HG03139 (cell line): ENCODE measurements at regions not wholly inside any gene's neighbourhood (a gene's known extent, or its start where the extent isn't known, plus 50 kb on each side); places are given as distances from the start of the nearest gene placed in this dataset.

Source experiments
- ATAC-seq: cut with Tn5 transposase; IDR thresholded peaks from one replicate; pipeline ENCODE4 v1.9.1; 2021; ENCODE audit not compliant: unreplicated experiment

DNA sequence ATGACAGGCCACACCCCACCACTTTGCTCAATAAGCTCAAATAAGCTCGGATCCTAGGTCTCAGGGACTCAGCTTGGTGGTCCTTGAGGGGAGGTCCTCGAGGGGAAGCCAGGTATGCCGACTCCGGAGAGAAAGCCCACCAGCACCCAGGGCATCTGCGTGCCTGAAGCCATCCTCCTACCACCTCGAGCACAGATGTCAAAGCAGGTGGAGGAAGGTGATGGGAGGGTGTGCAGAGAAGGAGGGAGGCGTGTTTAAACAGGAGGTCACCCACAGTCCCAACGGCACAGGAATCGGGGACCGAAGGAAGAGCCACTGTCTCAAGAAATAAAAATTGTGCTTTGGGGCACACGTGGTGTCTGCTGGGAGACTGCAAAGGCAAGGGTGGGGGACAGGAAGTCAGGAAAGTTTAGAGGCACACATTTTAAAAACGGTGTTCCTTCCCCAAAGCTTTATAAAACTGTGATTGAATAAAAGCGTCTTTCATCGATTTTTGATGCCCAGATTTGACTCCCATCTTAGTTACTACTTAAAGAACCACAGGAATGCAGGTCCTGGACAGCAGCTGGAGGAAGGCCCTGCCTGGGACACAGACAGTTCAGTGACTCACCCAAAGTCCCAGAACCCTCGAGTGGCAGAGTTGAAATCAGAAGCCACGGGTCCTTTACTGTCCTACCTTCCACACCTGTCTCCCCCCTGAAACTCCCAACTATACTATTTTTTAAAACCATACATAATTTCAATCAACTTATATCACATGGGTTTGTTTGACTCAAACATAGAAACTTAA, 221.0 kb upstream of the PDE10A start:
- ATAC-seq: no peak

DNA sequence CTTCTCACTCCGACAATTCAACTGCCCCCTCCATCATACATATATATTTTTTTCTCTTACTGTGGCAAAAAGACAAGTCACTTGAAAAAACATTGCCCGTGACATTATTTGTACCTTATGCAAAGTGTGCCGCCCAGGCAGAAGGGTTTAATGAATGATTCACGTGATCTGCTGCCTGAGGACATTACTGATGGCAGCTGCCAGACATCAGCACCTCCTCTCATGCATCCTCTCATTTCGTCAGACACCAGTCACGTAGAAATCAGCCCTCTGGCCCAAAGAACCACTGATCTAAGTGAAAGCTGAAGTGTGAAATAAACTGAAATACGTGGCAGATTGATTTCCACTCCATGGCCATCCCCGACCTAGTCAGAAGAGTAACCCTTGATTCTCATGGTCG, 218.8 kb upstream of the PDE10A start:
- ATAC-seq: no peak

DNA sequence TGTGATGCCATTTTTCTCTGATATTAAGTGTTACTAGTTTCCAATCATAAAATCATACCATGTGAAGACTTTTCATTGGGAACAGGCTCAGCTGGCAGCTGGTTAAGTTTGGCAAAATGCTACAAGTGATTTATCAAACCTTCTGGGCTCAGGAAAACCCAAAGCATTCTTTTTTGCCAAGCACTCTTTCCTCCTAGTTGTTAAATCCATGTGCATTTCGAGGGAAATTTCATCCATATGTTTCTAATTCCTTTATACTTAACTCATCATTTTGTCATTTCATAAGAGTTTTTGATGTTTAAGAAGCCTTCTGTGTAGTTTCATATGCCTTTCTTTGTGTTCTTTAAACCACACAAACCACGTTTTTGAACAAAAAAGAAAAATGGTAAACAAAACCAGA, 217.6 kb upstream of the PDE10A start:
- no peak for ATAC-seq

DNA sequence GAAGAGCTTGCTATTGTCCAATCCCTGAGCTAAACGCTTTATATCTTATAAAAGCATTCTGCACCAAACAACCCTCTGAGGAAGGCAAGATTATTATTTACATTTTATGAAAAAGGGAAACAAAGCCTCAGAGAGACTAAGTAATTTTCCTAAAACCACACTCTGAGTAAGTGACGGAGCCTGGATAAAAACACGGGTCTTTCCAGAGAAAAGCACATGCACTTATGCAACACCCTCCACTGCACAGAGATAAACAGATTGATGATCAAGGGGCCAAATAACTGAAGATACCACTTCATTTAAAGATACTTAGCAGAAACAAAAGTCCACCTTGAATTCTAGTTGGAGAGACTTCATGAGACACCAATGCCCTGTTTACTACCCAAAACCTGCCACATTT, 214.7 kb upstream of the PDE10A start:
- no peak for ATAC-seq

DNA sequence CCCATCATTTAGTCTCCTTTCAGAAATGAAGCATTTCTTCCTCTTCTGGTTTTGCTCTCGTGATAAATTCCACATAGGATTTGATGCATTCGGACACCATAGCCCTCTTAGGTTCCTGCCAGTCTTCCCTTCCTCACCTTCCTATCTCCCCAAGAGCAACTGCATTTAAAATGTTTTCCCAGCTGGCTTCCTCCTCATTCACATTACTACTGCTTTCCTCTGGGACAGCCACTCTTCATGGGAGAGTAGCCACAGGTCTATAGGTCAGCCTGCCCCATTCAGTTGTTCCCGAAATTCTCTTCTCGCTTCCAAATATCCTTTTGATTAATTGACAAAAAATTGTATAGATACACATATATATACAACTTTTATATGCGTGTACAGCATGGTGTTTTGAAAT, 214.2 kb upstream of the PDE10A start:
- no peak for ATAC-seq

DNA sequence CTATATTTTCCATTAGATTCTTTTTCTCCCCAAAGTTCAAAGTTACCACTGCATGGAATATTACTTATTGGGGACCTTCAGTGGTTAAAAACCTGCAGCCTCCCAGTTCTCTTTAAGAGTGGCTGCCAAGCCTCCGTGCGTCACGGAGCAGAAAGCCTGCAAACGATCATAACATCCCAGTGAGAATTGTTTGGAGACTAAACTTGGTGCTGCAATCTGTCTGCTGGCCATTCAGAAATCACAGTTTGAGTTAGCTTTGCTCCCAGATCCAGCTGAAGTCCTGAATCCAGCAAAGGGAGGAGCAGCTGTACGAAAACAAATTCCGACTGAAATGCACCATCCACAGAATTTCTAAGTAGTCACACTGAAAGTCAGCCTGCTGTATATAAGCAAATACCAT, 213.5 kb upstream of the PDE10A start:
- no peak for ATAC-seq

DNA sequence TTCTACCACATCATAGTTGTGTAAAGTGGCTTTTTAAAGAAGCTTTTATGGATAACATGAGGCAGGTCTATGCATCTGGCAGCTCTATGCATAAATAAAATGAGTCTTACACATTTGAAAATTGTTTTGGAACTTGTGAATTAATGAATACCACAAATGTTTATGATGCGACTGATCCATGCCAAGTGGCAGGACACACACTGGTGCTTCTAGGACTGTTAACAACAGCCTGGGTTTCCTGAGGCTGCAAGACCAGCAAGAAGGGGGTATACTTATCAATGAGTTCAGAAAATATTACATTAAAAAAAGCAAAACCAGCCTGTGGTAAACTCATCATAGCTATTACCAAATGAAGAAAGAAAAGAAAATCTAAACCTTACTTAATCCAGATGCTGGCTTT, 212.9 kb upstream of the PDE10A start:
- no peak for ATAC-seq

DNA sequence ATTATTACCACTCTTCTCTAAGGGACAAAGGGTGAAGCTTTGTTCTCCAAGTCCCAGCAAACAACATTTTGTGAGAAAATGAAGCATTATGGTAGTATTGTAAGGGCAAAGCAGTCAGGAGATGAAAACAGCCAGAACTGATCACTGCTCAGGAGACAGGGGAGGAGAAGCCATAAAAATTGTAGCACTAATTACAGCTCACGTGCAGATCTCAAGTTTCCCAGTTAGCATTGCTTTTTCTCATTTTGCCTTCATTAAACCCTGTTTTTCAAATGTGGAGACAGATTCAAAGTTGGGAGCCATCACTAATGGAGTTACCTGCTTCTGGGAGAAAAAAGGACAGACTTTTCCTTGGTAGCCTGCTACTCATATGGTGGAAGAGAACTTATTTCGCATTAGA, 210.9 kb upstream of the PDE10A start:
- no peak for ATAC-seq

DNA sequence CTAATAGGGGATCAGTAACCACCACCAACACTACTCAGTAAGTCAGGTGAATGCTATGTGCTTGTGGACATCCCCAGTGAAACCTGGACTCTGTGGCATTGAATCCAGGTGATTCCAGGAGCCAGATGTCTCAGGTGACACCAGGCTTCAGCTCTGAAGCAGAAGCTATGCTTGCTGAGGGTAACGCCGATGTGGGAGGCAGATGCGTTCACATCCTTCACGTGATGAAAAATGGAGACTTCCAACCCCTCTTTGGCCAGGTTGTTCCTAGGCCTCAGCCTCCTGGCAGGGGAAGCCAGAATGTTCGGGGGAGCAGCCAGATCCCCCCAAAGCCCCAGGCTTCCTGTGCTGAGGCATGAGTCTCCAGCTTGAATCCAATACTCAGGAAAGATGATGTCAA, 209.8 kb upstream of the PDE10A start:
- ATAC-seq: no peak

DNA sequence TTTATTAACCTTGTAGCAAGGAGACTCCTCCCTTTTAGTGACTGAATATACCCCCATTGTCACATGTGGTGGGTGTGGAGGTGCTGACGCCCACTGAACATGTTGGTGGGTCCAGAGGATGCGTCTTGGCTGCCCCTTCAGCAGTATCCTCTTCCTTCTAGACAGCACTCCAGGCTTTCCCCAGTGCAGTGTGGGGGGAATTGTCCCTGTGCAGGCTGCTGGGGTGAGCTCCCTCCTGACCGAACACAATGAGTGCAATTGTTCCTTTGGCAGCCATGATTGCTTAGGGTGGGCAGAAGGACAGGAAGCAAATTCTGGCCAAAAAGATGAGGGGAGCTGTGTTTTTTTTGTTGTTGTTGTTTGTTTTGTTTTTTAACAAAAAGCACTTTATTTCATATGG, 209.3 kb upstream of the PDE10A start:
- ATAC-seq: no peak

DNA sequence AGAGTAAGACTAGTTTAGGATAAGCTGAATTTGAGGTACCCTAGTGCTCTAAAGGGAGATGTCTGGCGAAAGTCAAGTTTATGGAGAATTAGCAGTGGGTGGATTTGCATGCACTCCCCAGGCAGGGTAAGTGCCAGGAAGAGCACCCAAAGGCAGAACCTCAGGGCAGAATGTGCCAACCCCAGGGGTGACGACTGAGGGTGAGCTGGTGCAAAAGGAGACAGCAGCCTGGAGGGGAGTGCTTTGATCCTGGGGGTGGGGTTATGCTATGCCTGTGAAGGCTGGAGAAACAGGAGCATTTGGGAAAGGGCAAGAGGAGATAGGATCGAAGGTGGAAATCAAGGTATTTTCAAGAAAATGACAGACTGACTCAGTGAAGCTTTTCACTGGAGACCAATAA, 208.5 kb upstream of the PDE10A start:
- no peak for ATAC-seq

DNA sequence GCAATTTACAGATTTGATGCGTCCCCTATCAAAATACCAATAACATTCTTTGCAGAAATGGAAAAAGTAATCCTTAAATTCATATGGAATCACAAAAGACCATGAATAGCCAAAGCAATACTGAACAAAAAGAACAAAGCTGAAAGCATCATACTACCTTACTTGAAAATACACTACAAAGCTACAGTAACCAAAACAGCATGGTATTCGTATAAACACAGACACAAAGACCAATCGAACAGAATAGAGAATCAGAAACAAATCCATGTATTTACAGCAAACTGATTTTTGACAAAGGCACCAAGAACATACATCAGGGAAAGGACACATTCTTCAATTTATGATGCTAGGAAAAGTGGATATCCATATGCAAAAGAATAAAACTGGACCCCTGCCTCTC, 206.5 kb upstream of the PDE10A start:
- no peak for ATAC-seq

DNA sequence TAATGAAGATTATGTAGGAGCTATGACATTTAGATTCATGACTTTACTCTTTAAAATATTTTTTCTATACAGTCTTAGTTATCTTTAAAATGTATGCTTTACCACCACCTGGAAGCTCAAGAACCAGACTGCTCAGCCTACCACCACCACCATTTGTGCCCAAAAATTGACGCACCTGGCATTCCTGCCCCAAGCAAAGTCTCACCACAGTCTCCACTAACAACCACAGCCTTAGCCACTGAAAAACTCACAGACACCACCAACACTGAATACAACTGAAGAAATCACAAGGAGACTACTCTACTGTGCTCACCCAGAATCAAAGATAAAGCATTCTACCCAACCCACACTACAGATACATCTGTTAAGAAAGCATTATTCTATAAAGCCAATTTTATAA, 201.9 kb upstream of the PDE10A start:
- no peak for ATAC-seq

DNA sequence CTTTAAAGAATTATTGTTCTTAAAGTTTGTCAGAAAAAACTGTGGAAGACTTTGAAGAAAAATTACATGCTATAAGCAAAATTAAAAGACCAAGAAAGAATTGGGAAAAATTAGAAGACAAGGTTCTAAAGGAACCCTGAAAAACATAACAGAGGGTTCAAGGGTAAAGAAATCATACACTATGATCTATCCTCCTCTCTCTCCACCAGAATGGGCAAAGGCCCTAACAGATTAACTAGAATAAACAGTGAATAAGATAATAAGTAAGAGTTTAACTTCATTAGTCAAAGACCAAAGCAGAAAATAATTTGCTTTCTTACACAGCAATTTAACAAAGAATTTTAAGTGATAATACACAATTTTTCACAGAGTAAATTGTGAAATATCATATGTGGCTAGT, 201.2 kb upstream of the PDE10A start:
- no peak for ATAC-seq

DNA sequence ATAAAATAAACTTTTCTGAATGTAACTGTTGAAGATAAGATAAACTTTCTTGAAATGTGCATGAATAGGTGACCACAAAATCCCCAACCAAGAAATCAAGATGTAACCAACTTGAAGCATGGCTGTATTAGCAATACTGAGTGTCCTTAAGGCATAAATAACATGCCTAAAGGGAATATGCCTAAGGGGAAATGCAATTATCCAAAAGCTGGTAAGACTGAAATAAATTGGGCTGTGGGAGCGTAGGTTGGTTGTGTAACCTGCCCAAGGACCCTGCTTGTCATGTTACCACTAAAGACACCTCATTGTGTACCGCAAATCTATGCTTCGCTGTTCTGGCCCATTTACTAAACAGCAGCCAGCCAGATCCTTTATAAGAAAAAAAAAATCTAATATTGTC, 200.8 kb upstream of the PDE10A start:
- no peak for ATAC-seq

DNA sequence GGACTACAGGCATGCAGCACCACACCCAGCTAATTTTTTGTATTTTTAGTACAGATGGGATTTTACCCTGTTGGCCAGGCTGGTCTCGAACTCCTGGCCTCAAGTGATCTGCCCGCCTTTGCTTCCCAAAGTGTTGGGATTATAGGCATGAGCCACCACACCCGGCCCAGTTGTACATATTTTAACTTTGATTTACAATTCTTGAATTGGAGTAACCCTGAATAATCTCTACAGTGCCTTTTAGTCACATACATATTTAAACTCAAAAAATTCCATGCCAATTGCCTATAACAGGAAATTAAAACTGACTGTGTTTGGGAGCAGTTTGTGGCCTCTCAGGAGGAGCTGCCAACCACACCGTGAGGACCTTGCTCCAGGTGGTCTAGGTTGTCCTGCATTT, 199.8 kb upstream of the PDE10A start:
- ATAC-seq: no peak

DNA sequence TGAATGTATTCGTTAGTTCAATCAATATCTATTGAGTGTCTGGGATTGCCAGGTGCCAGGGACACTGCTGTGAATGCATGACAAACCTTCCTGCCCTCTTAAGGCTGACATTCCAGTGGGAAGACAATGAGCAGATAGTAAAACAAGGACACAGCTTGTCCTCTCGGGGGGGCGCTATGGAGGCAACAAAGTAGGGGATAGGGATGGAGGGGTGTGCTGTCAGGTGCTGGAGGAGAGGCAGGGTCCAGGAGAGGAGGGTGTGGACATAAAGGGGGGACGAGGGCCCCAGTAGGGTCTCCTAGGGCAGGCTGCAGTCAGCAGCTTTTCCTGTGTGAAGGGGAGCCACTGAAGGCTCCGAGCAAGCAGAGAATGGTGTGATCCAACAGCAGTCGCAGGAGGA, 198.2 kb upstream of the PDE10A start:
- no peak for ATAC-seq

DNA sequence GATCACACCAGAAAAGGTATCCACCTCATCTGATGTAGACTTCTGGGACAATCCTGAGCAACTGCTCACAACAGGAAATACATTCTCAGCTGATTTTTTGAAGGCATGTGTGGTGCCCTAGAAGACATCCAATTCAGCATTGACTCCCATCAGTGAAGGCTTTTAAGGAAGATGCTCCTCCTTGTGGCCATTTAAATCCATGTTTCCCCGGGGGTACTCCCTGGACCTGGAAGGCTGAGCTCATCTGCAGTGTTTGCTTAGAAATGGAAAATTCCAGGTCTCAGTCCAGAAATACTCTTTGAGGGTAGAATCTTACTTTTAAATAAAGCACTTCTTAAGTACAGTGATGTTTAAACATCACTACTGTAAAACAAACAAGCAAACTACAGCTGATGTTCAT, 195.5 kb upstream of the PDE10A start:
- ATAC-seq: no peak

DNA sequence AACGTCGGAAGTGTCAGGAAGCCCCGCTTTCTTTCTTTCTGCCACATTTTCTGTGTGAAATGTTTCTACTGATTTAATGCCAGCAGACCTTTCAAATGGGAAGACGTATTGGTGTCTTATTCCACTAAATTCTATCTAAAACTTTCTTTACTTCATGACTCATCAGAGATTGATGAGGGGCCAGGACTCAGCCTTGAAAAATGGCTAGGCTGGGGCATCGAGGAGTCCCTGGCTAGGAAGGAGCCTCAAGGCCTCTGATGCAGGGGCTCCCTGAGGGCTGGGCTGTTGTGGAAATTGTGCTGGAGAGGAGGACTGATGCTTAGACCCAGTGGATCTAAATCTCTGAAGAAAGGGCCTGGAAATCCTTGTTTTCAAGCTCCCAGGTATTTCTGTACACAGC, 192.8 kb upstream of the PDE10A start:
- no peak for ATAC-seq

DNA sequence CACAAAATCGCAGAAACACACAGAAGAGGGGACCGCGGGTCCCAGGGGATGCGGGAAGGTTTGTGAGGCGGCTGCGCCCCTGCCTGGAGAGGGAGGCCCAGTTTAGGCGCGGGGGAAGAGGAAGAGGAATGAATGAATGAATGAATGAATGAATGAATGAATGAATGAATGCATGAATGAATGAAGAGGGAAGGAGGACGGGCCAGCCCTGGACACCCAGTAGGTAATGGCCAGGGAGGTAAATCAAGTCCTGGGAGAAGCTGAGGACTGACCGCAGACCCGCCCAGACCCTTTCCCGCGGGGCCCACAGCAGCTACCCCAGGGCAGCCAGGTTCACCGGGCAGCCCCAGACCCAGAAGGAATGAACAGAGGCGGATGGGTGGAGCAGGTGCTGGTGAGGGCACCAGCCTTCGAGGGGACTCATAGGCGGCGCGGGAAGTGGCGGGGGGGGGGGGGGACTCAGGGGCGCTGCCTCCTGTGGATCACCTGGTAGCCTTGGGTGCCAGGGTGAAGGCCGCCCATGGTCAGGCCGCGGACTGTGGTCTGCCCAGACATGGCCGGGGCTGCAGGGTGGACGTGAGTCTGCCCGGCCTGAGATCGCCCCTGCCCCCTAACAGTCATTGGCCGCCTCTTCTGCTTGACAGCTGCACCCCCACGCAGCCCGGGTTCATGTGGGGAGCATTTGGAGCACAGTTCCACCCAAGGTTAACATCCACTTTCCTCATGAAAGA, 192.0 kb upstream of the PDE10A start:
- ATAC-seq: no peak

DNA sequence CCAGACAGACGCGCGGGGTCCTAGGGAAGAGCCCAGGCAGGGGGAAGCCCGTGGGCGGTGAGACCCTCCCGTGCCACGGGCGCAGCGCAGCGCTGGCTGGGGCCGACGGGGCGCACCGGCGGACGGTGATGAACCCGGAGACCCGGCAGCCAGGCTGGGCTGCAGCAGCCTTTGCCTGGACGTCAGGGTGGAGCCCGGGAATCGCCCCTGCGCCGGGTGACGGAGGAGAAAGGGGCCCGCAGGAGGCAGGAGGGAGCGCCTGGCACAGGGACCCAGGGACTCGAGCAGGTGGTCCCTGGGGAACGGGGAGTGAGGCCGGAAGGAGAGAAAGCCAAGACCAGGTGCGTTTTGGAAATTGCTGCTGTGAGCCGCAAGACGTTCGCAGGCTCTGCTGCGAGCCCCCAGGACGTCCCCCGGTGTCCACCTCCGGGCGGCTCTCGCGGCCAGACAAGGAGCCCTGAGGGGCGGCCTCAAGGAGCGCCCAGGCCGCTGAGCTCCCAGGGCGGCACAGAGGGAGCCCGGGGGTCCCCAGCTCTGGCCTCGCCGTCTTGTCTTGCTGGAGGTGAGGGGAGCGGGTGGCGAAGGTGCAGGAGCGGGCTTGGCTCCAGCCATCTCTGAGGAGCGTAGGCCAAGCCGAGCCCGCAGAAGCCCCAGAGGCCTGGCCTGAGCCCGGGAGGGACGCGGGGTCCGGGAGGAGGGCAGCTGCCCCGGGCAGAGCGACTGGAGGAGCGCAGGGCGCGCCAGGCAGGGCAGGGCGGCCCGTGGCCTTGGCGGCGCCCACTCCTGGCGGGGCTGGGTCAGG, 191.2 kb upstream of the PDE10A start:
- ATAC-seq: no peak

DNA sequence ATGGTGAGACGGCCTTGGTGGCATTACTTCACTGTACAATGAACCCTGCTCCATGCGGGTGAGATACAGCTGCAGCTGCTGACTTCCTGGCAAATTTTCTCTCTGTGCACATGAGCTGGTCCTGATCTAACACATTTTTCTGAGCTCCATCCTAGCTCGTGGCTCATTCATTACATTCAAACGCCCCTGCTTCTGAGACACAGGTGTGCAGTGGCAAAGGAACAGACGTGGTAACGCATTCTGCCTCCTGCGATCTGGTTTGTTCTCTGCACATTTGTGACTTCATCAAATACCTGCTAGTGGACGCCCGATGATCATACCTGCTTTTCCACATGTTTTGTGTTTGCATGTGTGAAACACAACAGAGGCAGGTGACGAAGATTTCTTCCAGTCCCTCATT, 189.6 kb upstream of the PDE10A start:
- no peak for ATAC-seq
